Sciatic nerve (tissue), 2 donors: ENCODE measurements at regions not wholly inside any gene's neighbourhood (a gene's known extent, or its start where the extent isn't known, plus 50 kb on each side); places are given as distances from the start of the nearest gene placed in this dataset.

Experiments used
- ATAC-seq: fragments of 200-7000 bp; cut with Tn5 transposase; one replicate; pipeline ENCODE4 v1.9.1; 2020; ENCODE audit warnings: mild to moderate bottlenecking, moderate library complexity
- DNase-seq: peaks from one replicate; pipeline ENCODE4 v3.0.0-alpha.2; 2020; ENCODE audit warnings: low spot score
- intact Hi-C: fragments of 100-400 bp; cut with DNase I; formaldehyde crosslinking; loops from one replicate; pipeline ENCODE4 v1.14.2; 2022
- donor health status: DM: no; HTN: no; CAD: no.
- donor health status: DM: no; HTN: no; CAD: no.

DNA sequence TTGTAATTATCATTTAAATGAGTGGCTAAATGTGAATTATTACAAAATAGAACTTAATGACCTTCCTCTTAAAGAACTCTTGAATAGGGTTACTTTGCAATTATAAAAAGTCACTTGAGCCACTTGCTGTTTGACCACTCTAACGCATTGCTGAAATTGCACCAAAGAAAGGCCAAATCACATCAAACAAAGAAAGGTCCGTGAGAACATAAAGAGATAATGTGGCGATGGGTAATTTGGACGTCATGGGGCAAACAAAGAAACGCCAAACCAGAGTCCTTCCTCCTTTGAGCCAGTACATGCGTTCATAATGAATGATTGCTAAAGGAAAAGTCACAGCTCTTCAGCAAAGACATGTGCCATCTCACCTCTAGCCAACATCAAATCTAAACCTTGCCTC, 229.8 kb upstream of the STS start:
- ATAC-seq (no peak), DNase-seq (no peak)
- intact Hi-C loops: no loop called here

DNA sequence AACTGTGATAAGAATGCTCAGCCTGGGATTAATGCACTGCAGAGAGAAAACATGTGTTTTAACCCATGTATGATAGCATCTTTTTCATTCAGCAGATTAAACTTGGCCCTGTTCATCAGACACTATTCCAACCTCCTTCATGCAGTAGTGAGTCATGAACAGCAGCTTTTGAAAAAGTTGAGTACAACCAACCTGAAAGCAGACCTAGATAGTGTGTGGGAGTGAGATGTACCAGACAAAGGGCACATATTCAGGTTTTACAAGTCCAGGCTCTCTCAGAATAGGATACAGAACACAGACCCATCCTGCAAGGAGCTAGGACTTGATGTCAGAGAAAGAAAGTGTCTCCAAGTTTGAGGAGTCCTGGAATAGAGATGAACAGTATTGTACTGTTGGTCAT, 237.3 kb upstream of the STS start:
- ATAC-seq (no peak), DNase-seq (no peak)
- intact Hi-C loops: loop anchor here (5.0 kb wide), 1 partner anchor 823 kb away; no protein-coding TSS in a partner anchor

- ATAC-seq (no peak), DNase-seq (no peak)
- intact Hi-C loops: no loop called here
Observed at GRCh38 chrX:6909396-6909795, 238.1 kb upstream of the STS start.

GRCh38 chrX:6906608-6907007, 240.9 kb upstream of the STS start:
- intact Hi-C loops: no loop called here
- DNase-seq: no peak
- no peak for ATAC-seq

GRCh38 chrX:6904156-6904555, 243.4 kb upstream of the STS start:
- DNase-seq (no peak), ATAC-seq (no peak)
- intact Hi-C loops: no loop called here

GRCh38 chrX:6898371-6898770, 249.1 kb upstream of the STS start:
- ATAC-seq (no peak), DNase-seq (no peak)
- intact Hi-C loops: no loop called here

GRCh38 chrX:6891404-6891803, 256.1 kb upstream of the STS start:
- intact Hi-C loops: no loop called here
- ATAC-seq: no peak
- DNase-seq: no peak

DNA sequence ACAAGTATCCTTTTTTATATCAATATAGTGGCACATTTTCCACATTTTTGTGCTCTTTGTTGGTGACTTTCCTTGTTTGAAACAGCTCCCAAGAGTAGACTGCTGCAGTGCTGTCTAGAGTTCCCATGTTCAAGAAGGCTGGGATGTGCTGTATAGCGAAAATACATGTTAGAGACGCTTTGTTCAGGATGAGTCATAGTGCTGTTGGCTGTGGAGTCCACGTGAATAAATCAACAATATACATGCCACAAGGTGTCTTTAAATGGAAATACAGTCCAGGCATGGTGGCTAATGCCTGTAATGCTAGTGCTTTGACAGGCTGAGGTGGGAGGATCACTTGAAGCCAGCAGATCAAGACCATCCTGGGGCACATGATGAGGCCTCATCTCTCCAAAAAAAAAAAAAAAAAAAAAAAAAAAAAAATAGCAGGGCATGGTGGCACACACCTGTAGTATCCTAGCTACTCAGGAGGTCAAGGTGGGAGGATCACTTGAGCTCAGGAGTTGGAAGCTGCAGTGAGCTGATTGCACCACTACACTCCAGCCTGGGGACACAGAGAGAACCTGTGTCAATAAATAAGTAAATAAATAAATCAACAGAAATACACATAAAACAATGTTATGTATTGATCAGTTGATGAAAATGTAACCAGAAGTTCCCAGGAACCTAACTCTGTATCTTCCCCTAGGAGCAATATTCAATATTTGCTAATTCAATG, 256.8 kb upstream of the STS start:
- intact Hi-C loops: no loop called here
- ATAC-seq (no peak), DNase-seq (no peak)

GRCh38 chrX:6885909-6886308, 261.6 kb upstream of the STS start:
- DNase-seq (no peak), ATAC-seq (no peak)
- intact Hi-C loops: no loop called here

GRCh38 chrX:6885396-6885795, 262.1 kb upstream of the STS start:
- ATAC-seq (no peak), DNase-seq (no peak)
- intact Hi-C loops: no loop called here

- intact Hi-C loops: no loop called here
- ATAC-seq (no peak), DNase-seq (no peak)
Observed at GRCh38 chrX:6861456-6861855, 286.1 kb upstream of the STS start.

GRCh38 chrX:6857749-6858148, 289.8 kb upstream of the STS start:
- no peak for ATAC-seq
- intact Hi-C loops: no loop called here
- DNase-seq: no peak

DNA sequence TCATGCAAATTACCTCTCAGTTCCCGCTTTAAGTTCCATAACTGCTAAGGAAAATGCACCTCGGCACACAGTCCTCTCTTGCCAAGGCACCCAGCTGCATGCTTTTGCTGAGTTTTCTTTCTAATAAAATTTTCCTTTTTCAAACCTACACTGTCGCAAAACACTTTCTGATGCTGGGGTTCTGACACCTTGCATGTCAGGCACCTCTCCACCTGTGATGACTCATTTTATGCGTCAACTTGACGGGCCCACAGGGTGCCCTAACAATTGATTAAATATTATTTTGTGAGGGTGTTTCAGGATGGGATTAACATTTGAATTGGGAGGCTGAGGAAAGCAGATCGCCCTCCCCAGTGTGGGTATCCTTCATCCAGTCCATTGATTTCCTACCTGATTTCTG, 291.0 kb upstream of the STS start:
- DNase-seq (no peak), ATAC-seq (no peak)
- intact Hi-C loops: no loop called here

DNA sequence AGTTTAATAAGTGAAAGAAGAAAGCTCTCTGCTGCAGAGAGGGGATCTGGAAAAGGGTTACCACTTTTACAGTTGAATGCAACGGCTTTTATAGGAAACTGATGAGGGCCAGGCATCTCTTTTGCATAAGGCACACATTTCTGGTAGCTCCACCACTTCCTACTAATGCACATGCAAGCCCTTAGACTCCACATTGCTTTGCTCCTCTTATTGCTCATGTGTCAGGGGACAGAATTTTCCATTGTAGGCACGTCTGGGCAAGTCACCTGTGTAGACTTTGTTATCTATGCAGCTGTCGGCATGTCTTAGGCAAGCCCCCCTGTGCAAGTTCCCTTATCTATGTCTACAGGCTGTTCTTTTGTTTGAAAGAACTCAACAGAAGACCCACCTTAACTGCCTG, 294.6 kb upstream of the STS start:
- intact Hi-C loops: no loop called here
- DNase-seq: no peak
- ATAC-seq: no peak

DNA sequence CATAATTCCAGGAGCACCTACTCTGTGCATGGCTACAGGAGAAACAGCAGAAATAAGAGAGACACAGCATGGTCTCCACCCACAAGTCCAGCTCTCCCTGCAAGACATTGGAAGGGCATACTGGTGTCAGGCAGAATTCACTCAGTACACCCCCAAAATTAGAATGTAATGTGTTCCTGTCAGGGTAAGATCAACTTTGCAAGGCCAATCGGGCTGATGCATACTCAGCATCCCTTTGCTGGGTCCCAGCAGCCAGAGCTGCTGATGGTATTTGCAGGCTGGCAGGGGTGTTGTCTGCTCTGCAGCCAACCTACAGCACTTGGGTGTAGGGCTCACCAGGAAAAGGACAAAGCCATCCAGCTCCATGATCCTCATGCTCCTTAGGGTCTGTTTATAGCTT, 295.4 kb upstream of the STS start:
- intact Hi-C loops: no loop called here
- ATAC-seq: no peak

DNA sequence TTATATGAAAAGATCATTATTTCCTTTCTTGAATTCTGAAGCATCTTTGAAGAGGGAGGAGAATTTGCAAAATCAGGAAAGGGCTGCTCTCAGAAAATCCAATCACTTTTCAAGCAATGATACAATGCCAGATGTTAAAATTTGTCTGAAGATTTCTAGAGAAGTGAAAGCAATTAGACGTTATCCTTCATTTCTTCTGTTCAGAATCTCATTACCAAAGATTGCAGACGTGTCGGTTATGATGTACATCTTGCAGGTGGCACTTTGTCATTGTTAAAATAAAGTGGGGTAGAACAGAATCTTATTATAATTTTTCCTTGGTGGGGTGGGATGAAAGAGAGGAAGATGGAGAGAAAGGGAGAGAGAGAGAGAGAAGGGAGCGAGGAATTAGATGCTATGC, 296.4 kb upstream of the STS start:
- DNase-seq (no peak), ATAC-seq (no peak)
- intact Hi-C loops: no loop called here

More for the DNA sequence above, 295.4 kb upstream of the STS start:
- no peak for DNase-seq

DNA sequence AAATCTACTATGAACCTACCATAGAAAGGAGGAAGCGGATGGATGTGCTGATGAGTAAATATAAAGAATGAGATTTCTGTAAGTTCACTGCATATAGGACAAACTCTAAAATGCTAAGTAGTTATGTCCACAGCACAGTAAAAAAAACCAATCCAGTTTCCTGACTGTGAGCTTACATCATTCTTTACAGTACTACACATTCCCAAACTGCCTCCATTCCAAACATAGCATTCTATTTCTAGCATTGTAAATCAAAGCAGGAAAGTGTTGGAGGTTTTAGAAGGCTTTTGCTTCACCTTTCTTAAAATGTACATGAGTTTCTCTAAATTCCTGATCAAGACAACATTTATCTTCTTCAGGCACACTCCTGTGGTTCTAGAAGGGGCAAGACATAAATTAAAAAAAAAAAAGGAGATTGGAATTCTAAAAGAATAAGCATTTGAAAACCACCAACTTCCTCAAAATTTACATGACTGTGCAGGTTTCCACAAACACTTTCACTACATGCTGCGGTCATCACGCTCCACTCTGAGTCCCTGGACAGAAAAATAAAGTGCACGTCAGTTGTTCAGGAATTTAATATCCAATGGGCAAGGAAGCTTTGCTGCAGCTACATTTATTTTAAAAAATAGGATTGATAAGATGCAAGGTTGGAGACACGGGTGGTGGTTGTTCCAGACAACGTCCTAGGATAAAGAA, 297.6 kb upstream of the STS start:
- DNase-seq (no peak), ATAC-seq (no peak)
- intact Hi-C loops: no loop called here

DNA sequence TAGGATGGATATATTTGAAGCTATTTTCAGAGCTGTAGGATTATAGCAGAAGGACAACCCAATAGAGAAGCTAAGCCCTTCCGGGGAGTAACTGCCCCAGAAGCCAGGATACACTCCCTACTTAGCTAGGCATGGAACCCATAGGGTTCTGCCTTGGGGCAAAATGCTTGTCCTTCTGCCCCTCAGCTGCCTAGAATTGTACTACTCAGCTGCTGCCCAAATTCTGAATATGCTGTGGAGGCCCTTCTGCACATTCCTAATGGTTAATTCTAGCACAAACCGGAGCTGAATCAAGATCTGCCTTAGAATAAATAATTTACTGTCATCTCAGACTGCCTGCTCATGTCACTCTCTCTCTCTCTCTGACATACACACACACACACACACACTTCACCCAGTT, 297.7 kb upstream of the VCX3A start:
- intact Hi-C loops: no loop called here
- no peak for DNase-seq
- no peak for ATAC-seq

DNA sequence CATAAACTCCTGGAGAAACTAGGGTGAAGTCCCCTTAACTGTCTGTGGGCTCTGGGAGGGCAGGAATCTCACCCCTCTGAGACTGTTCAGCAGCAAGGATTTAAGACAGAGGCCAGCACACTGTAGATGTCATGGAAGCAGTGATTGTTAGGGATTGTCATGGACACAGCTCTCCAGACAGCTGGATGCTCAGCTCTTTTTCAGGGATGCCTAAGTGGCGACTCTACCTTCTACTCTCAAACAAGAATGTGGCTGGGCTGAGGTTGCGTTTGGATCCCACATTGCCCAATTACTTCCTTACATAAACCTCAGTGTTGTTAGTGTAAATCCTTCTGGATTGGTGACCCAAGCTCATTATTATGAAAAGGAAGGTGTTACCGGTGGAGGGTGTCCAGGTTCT, 291.9 kb upstream of the VCX3A start:
- DNase-seq (no peak), ATAC-seq (no peak)
- intact Hi-C loops: no loop called here

- no peak for DNase-seq
- ATAC-seq: no peak
- intact Hi-C loops: no loop called here
Observed at GRCh38 chrX:6821730-6822129, 286.8 kb upstream of the VCX3A start.

GRCh38 chrX:6813836-6814370, 279.0 kb upstream of the VCX3A start:
- DNase-seq: no peak
- intact Hi-C loops: no loop called here
- no peak for ATAC-seq
